BJ (cell line): ENCODE measurements at regions not wholly inside any gene's neighbourhood (a gene's known extent, or its start where the extent isn't known, plus 50 kb on each side); places are given as distances from the start of the nearest gene placed in this dataset.

Experiments used
- CTCF ChIA-PET: fragments of 350-600 bp; formaldehyde crosslinking; extraction: SDS; loops from one replicate; lab custom pipeline; 2021; ENCODE audit warnings: antibody characterized with exemption, inconsistent platforms; lab: Yijun Ruan, JAX
- POLR2A ChIA-PET: fragments of 300-600 bp; sonication (Branson Sonifier 250); formaldehyde crosslinking; extraction: SDS; loops from one replicate; lab custom pipeline; 2021; ENCODE audit warnings: antibody characterized with exemption; lab: Charles Lee
- DNase-seq: peaks from one replicate; pipeline ENCODE4 v3.0.0-alpha.2; 2011; ENCODE audit warnings: low read depth
- H3K27me3 ChIP-seq: 2 replicates; pipeline ENCODE4 v1.6.0; 2011; ENCODE audit warnings: low read length; ENCODE audit not compliant: control insufficient read depth, insufficient read depth
- H3K36me3 ChIP-seq: 2 replicates; pipeline ENCODE4 v1.5.1; 2011; ENCODE audit warnings: low read length; ENCODE audit not compliant: control insufficient read depth, insufficient read depth
- H3K4me3 ChIP-seq: 2 replicates; pipeline ENCODE4 v1.5.1; 2011; ENCODE audit warnings: low read depth, mild to moderate bottlenecking, control low read depth, low read length
- TF ChIP-seq, protein P1 (sequence below): IDR thresholded peaks from 2 replicates; pipeline ENCODE4 v1.5.1; 2011; ENCODE audit warnings: low read depth, mild to moderate bottlenecking, control low read depth, inconsistent platforms, low read length, moderate library complexity; ENCODE audit not compliant: insufficient read depth

DNA sequence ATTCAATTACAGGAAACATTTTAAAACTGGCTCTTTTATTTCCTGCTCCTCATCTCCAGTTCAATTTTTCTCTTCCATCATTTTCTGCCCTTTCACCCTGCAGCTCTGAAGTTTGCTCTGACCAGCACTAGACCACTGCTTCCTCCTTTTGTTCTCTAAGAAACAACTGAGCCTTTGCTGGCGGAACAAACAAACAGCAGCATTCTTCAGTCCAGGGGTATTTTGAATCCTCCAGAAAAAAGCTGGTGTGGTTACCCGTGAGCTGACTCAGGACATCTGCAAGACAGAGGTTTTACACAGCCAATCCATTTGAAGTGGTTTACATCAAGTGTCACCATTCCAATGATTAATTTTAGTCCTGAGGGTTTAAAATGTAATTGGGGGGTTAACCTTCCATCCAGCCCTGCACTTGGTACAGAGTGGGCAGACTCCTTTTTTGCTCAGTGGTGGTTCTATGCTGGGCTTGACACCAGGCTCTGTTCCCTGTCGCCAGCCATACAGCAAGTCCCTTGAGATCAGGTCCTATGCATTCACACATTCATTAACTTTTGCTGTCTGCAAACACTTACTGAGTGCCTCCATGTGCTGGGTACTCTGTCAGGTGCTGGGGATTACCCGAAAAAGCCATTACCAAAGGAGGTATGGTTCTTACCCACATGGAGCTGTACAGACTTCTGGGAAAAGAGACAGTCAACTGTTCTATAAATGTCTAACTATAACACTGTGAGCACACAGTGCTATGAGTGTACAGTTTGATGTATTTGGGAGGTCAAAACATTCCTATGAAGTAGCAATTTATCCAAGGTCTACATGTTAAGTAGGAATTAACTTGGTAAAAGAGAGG, 909.4 kb upstream of the GYPC start:
- Histone ChIP-seq H3K27me3 (no peaks in the 10 kb centered on the region), H3K36me3 (no peaks in the 10 kb centered on the region), H3K4me3 (no peak overlapping the region)
- TF ChIP-seq, protein P1, sequence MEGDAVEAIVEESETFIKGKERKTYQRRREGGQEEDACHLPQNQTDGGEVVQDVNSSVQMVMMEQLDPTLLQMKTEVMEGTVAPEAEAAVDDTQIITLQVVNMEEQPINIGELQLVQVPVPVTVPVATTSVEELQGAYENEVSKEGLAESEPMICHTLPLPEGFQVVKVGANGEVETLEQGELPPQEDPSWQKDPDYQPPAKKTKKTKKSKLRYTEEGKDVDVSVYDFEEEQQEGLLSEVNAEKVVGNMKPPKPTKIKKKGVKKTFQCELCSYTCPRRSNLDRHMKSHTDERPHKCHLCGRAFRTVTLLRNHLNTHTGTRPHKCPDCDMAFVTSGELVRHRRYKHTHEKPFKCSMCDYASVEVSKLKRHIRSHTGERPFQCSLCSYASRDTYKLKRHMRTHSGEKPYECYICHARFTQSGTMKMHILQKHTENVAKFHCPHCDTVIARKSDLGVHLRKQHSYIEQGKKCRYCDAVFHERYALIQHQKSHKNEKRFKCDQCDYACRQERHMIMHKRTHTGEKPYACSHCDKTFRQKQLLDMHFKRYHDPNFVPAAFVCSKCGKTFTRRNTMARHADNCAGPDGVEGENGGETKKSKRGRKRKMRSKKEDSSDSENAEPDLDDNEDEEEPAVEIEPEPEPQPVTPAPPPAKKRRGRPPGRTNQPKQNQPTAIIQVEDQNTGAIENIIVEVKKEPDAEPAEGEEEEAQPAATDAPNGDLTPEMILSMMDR = no peak
- CTCF ChIA-PET = no interaction called here
- DNase-seq = no peak
- POLR2A ChIA-PET = no interaction called here

DNA sequence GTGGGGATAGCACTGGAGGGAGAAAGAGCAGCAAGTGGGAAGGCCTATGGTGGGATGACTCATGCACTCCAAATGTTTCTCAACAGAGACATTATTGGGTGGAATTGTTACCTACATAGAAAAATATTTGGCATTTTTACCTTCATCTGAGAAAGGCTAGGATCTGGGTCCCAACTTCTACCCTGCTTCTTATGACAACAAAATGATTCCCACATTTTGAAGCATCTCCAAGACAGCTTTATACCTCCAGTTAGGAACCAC, 908.9 kb upstream of the GYPC start:
- TF ChIP-seq, protein P1 = no peak
- Histone ChIP-seq H3K4me3 (no peak overlapping the region), H3K27me3 (no peaks in the 10 kb centered on the region), H3K36me3 (no peaks in the 10 kb centered on the region)
- CTCF ChIA-PET = no interaction called here
- POLR2A ChIA-PET = no interaction called here
- no peak for DNase-seq

DNA sequence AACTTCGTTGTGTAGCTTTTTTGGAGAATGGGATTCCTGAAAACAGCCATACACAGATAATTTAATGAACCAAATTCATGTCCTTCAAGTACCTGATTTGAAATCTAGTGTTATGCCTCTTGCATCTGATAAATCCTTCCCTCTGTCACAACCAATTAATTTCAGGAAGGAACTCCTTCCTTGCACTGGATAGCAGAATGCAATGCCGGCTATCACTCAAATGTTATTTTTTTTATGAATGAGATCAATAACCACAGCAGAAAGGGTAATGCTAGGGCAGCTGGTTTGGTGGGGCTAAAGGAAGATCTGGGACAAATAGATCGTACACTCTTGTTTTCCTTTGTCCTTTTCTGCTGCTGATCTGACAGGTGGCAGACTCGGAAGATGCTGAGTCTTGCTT, 899.5 kb upstream of the GYPC start:
- DNase-seq = no peak
- Histone ChIP-seq H3K4me3 (no peak overlapping the region), H3K36me3 (no peaks in the 10 kb centered on the region), H3K27me3 (no peaks in the 10 kb centered on the region)
- TF ChIP-seq, protein P1 = no peak
- ChIA-PET CTCF (no interaction called here), POLR2A (no interaction called here)

DNA sequence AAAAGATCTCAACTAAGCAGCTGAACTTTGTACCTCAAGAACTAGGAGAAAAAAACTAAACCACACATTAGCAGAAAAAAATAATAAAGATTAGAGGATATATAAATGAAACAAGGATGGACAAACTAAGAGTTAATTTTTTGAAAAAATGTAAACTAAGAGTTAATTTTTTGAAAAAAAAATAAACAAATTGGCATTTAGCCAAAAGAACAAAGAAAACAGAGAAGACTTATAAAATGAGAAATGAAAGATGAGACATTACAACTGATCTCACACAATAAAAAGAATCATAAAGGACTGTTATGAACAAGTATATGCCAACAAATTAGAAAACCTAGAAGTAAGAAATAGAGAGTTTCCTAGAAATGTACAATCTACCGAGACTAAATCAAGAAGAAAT, 859.2 kb upstream of the GYPC start:
- CTCF ChIA-PET = no interaction called here
- Histone ChIP-seq H3K36me3 (no peaks in the 10 kb centered on the region), H3K4me3 (no peak overlapping the region), H3K27me3 (no peaks in the 10 kb centered on the region)
- DNase-seq = no peak
- POLR2A ChIA-PET = no interaction called here
- TF ChIP-seq, protein P1 = no peak

DNA sequence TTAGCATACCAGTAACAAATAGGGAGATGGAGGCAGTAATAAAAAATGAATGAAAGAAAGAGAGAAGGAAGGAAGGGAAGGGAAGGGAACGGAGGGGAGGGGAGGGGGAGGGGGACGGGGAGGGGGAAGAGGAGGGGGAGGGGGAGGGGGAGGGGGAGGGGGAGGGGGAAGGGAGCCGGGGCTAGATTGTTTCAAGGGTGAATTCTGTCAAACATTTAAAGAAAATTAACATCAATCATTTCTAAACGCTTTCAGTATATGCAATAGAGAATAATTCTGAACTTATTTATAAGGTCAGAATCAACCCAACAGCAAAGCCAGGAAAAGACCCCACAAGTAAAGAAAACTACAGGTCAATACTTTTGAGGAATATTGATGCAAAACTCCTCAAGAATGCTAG, 858.8 kb upstream of the GYPC start:
- DNase-seq = no peak
- POLR2A ChIA-PET = no interaction called here
- TF ChIP-seq, protein P1 = no peak

More for the DNA sequence above, 858.8 kb upstream of the GYPC start:
- H3K36me3 ChIP-seq = no peaks in the 10 kb centered on the region
- CTCF ChIA-PET = no interaction called here
- H3K4me3 ChIP-seq = no peak overlapping the region
- H3K27me3 ChIP-seq = no peaks in the 10 kb centered on the region
